HG03066 (cell line): ENCODE measurements at regions not wholly inside any gene's neighbourhood (a gene's known extent, or its start where the extent isn't known, plus 50 kb on each side); places are given as distances from the start of the nearest gene placed in this dataset.
"Not testable (repeated sequence)": the region's sequence is repeated elsewhere in the genome, so short reads cannot be mapped to it uniquely, and the experiment has no call there.

ENCODE experiments used
- ATAC-seq: cut with Tn5 transposase; IDR thresholded peaks from one replicate; pipeline ENCODE4 v1.9.1; 2021; ENCODE audit warnings: low read depth; ENCODE audit not compliant: unreplicated experiment

DNA sequence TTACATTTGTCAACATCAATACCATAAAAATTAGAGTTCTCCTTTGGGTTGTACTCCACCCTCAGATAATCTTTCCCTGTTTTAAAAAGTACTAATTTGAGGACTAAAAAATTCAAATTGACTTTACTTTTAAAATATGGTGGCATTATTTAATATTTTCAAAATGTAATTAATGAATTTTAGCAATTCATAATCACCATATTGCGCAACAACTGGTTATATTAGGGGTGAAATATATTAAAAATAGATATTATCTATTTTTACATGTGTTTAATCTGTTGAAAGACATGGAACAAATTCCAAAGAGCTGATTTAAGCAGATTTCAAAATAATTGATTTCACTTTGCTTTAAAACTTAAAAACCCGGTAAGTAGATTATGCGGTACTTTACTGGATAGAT, 236.6 kb upstream of the NOL4 start:
- no peak for ATAC-seq

DNA sequence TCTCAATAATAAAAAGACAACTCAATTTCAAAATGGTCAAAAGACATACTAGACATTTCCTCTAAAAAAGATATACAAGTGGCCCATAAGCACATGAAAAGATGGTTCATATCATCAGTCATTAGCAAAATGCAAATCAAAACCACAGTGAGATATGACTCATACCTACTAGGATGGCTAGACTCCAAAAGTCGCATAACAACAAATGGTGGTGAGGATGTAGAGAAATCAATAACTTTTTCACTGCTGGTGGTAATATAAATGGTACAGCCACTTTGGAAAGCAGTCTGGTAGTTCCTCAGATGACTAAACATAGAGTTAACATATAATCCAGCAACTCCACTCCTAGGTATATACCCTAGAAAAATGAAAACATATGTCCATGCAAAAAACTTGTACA, 242.3 kb upstream of the NOL4 start:
- ATAC-seq, result no peak

DNA sequence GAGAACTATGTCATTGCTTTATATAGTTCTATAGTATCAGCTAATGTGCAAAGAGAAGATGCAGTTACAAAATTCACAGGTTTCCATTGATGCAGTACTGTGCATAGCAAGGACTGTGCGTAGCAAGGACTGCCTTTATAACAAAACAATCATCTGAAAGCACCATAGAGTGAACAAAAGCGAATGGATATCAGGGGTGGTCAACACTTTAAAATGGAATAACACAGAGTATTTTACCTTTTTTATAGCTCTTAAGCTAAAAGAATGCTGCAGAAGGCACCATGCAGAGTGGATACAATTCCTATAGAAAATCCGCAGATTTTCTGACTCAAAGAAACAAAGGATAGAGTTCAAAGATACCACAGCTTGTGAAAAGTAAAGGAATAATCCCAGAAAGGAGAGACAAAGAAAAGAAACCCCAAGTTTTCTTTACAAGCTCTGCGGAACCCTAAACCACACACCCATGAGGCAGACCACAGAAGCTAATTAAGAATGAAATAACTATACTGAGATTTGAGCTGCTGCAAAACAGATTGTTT, 229.9 kb upstream of the DTNA start:
- ATAC-seq, result no peak

DNA sequence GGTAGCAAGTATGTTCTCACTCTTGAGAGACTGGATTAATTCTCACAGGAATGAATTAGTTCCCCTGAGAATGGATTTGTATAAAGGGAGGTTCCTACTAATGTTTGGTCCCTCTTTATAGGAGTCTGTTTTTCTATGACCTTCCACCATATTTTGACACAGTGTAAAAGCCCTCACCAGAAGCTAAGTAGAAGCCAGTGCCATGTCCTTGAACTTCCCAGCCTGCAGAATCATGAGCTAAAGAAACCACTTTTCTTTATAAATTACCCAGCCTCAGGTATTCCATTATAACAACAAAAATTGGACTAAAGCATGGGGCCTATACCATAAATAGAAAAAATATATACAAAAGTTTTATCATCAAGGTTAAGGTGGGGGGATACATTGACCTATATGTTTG, 227.9 kb upstream of the DTNA start:
- no peak for ATAC-seq

DNA sequence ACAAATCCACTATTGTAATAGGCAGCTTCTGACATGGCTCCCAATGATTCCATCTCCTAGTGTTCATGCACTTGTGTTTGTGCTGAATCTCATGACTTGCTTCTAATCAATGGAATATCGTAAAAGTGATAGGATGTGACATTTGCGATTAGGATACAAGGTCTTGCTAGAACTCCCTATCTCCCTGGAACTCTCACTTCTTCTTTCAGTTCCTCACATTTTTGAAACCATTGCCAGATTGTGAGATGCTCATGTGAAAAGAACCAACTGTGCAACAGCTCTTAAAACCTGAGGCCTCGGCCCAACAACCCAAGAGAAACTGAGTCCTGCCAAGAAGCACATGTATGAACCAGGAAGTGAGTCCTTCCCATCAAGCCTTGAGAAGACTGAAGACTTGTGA, 226.9 kb upstream of the DTNA start:
- ATAC-seq, result no peak

DNA sequence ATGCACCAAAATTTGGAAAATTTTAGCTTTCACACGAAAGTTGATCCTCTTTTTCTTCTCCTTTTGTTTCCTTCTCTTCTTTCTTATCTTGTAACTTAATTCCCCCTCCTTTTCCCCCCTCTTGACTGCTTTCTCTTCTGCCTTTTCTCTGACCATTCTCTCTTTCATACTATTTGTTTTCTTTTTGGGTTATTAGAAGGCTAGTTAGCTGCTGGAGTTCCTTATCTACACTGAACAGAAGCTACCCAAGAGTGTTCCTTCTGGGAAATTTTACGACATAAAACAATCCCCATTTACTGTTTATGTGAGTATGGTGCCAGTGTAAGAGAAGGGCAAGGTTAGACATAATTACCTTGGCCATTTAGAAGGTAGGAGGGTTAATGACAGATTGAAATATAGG, 218.4 kb upstream of the DTNA start:
- ATAC-seq, result no peak

DNA sequence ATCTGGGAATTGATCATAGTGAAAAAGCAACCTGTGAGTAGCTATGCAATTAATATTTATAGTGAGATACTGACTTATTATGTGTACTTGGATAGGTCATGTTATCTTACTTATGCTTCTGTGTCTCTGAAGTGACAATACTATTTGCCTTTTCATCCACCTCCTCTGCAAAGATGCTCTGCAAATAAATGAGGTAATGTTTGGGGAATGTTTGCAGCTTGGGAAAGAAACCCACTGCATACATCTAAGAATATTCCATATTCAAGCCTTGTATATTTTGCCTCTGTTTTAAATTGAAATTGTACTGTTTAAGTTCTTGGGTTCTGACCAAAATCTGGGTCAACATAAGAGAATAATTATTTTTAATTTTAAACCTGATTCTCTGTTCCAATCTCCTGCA, 217.4 kb upstream of the DTNA start:
- ATAC-seq, result no peak

DNA sequence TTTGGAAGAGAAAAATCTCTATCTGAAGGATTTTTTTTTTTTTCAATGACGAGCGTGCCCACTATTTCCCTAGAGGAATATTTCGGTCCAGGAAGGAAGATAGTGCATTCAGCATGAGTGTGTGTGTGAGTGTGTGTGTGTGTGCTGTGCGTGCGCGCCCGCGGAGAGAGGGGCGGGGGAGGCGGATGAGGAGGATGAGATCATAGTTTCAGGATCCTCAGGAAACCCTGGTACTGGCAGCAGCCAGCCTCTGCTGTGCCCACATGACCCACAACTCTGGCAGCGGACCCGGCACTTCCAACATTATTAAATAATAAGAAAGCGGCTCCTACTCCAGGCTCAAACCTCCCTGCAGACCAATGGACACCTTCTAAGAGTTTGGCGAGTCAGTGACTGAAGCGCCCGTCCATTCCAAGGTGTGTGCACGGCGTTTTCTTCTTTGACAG, 217.0 kb upstream of the DTNA start:
- ATAC-seq, result peak; percentile 70

DNA sequence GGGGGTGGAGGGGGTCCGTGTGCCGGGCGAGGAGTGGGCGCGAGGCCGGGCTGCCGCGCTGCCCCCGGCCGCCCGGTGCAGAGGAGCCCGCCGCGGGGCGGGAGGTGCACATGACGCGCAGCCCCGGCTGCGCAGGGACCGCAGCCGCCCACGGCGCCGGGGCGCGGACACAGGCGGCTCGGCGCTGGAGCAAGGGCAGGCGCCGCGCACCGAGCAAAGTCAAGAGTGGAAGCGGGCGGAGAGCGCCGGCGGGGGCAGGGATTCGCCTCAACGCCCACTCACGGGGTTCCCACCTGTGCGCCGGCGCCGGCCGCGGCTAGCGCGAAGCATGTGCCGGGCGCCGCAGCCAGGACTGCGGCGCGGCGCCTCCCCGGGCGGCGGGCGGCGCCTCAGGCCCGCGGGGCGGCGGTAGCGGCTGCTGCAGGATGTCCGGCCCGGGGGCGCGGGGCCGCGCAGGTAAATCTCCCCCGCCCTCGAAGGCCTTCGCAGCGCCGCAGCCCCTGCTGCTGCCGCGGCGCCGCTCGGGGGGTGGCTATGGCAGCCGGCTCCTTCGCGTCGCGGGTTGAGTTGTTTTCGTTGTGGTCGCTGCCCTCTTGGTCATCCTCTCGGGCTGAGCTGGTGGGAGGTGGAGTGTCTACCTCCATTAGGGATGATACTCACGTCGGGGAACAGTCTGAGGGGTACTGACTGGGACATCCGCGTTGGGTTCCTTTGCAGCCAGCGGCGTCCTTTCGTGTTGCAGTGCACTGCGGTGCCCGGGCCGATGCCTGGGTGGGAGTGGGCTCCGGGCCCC, 216.3 kb upstream of the DTNA start:
- peak; percentile 51 for ATAC-seq

DNA sequence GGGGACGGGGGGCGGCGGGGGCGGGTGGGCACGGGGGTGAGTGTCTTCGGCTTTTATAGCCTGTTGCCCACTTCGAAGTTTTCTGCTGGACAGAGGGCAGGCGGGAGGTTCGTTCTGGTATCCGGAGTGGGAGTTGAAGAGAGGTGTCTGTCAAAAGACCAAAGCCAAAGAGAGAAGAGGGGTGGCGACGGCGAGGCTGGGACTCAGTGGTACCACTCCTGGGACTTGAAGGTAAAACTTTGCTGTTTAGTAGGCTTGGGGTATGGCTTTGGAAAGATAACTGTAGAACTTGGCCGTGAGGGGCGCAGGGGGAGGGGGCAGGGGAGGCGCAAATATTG, 215.8 kb upstream of the DTNA start:
- ATAC-seq, result no peak

DNA sequence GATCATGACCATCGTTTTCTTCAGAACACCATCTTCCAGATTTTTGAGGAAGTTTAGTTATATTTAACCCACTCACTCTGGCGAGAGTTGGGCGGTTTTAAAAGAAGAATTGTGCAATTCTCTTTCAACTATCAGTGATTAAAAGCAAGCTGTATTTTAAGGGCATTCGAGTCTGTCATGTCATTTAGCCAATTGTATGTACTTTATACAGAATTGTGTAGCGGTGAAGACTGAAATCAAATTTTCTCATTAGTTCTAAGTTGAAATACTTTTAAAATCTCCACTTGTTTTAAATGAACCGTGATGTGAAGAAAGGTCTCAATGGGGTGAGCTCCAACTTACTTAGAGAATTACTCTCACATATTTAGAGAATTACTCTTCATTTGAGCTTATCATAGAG, 214.6 kb upstream of the DTNA start:
- ATAC-seq, result no peak

DNA sequence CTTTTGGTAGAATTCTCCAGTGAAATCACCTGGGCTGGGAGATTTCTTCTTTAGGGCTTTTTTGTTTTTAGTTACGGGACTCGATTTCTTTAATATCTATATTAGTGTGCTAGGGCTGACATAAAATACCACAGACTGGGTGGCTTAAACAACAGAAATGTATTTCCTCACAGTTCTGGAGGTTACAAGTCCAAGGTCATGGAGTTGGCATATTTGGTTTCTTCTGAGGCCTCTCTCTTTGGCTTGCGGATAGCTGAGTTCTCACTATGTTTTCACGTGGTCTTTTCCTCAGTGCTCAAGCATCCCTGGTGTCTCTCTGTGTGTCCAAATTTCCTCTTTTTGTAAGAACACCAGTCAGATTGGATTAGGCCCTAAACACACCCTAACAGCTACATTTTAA, 208.5 kb upstream of the DTNA start:
- ATAC-seq, result no peak

DNA sequence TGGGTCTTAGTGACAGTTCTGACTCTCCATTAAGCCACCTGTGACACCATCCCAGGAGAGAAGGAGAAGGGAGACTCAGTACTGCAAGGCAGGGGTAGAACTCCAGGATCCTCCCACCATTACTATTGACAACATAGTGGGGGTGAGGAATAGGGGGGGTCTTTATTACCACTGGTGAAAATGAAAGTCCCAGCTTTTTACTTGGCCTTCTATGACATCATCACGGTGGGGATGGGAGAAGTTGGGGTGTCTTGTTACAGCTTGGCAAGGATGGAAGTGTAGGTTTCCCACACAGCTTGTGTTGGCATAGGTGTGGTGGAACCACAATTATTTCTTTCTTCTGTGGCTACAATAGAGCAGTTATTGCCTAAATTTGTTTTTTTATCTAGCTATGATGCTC, 203.9 kb upstream of the DTNA start:
- ATAC-seq, result no peak

DNA sequence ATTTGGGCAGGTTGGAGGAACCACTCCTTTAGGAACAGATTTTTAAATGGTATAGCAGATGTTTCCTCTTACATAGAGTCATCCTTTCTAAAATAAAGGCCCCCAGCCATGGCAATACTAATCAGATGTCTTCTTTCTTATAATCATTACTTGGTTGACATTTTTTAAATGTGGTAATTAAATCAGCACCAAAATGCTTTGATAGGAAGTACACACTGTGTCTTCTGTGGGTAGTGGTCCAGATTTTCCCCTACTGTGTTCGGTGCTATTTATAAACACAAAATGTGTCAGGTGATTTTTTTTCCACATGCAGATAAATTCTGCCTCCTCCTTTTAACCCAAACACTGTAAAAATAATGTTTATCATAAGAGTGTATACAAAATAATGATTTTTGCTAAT, 200.9 kb upstream of the DTNA start:
- no peak for ATAC-seq

DNA sequence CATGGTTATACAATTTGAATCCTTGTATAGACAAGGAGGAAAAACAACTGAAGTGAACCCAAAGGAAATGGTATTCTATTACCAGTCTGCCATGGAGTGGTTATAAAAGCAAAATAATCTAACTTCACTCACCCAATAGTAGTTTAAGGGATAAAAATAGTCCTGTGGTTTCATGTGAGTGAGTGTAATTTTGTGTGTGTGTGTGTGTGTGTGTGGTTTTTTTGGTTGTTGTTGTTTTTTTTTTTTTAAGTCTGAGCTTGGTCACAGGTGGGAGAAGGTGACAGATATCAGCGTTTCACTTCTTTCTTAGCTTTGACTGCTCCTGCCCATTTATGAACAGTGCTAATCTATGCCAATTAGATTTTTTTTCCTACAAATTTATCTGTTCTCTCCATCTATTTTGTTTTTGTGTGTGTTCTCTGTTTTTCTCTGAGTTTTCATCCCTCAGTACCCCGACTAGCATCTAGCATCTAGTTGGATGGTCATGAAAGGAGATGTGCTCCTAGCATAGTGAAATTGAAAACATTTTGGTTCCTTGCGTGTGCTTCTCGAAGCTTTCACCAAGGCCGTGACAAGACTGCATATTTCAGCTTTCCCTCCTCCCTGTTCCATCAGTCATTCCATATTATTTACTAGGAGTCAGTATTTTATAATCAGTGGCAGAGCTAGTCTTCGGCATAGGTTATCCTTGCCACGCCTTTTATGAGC, 200.1 kb upstream of the DTNA start:
- ATAC-seq, result no peak

DNA sequence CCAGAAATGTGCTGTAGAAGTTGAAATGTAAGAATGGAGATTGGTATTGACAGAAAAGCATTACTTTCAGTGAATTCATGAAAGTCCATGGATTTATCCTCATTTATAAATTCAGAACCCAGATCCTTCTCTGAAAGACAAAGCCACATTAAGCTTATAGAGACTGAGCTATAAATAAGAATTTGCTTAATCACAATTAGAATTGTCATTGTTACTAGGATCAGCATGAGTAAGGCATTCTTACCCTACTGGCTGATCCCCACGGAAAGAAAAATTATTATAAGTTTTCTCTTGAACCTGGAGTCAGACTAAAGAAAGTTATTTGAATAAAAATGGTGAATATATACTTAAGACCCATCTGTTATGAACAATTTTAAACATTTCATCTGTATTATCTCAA, 199.2 kb upstream of the DTNA start:
- ATAC-seq, result no peak

DNA sequence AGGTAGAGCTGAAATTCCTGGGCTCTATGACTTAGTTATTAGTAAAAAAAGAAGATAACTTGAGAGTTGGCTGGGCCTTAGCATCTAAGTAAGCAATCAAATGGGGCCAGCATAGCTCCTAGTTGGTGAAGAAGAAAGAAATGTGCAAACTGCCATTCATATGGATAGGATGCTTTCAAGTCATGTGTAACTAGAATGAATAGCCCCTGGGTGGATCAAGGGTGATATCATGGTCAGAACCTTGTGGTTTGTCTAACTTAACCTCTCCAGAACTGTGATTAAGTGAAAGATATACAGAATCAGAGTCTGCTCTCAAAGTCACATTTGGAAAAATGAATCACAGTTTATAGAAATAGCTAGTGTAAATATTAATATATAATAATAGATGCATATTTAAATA, 198.7 kb upstream of the DTNA start:
- no peak for ATAC-seq

DNA sequence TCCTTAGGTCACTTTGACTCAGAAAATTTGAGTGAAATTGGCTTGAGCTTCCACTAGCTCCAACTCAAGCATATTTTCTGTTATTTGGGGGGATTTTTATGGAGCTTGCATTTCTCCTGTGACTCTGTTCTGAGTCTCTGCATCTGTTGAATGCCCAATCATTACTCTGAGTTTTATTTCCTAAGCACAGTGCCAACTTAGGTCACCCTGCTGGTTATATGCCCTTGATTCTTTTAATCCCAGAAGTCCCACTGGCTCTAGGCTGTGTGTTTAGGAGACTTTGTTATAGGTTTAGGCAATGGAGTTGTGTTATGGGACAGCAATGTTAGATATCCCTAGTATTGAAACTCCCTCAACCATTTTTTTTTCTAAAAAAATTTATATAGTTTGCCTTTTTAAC, 198.2 kb upstream of the DTNA start:
- ATAC-seq, result no peak

DNA sequence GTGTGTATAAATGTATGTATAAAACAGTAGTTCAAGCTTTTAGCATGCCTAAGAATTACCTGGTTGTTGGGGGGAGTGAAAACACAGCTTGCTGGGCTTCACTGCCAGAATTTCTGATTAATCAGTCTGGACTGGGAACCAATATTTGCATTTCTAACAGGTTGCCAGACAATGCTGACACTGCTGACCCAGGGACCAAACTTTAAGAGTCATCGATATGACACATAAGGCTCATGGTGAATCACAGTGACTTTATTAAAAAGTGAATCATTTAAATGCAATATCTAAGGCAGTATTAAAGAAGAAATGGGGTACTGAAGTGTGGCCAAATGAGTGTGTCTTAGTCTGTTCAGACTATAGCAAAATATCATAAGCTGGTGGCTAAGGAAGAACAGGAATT, 195.9 kb upstream of the DTNA start:
- ATAC-seq, result no peak

DNA sequence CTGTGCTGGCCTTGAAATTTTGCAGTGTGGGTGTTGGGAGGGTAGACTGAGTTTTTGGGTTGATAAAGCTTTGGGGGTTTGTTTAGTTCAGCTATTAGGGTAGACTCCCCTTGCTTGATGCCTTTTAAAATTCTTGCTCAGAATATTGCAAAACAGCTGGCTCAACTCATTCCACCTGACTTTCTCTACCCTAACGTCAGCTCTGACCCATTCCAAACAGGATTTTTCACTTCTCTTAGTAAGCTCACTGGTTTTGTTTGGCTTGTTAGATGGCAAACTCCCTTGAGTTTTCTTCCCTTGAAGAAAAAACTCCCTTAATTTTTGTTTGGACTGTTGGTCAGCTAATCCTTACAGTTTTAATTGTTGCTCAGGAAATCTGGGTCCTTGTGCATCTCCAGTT, 195.1 kb upstream of the DTNA start:
- no peak for ATAC-seq

DNA sequence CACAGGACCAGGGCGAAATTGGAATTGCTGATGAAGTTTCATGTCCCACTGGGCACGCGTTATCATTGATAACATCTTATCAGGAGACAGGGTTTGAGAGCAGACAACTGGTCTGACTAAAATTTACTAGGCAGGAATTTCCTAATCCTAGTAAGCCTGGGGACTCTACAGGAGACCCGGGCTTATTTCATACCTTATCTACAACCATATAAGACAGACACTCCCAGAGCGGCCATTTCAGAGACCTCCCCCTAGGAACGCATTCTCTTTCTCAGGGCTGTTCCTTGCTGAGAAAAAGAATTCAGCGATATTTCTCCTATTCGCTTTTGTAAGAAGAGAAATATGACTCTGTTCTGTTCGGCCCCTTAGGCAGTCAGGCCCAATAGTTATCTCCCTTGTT, 193.7 kb upstream of the DTNA start:
- ATAC-seq, result not testable (repeated sequence)

DNA sequence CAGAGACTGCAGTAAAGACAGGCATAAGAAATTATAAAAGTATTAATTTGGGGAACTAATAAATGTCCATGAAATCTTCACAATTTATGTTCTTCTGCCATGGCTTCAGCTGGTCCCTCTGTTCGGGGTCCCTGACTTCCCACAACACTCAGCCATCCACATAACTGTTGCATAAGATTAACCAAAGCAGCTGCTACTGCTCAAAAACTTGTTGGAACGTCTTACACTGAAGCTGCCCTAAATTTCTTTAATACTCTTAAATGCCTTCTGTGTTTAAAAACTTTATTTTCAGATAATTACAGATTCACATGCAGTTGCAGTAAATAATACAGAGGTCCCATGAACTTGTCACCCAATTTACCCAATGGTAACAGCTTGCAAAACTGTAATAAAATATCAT, 193.1 kb upstream of the DTNA start:
- not testable (repeated sequence) for ATAC-seq
